B cell (primary cell): ENCODE measurements at regions not wholly inside any gene's neighbourhood (a gene's known extent, or its start where the extent isn't known, plus 50 kb on each side); places are given as distances from the start of the nearest gene placed in this dataset.

Experiments used
- ATAC-seq: fragments of 200-7000 bp; cut with Tn5 transposase; one replicate; pipeline ENCODE4 v1.10.0; 2021; ENCODE audit warnings: low read depth, mild to moderate bottlenecking, moderate number of reproducible peaks, moderate library complexity
- CTCF ChIA-PET: fragments of 350-600 bp; sonication (Branson Sonifier 250); formaldehyde crosslinking; loops from one replicate; lab custom pipeline; 2021; ENCODE audit warnings: antibody characterized with exemption, inconsistent platforms; lab: Charles Lee
- POLR2A ChIA-PET: fragments of 350-600 bp; sonication (Branson Sonifier 250); formaldehyde crosslinking; loops from one replicate; lab custom pipeline; 2021; ENCODE audit warnings: antibody characterized with exemption; lab: Charles Lee
- DNase-seq: peaks from one replicate; pipeline ENCODE4 v3.0.0; 2013
- H2AFZ ChIP-seq: 2 replicates; pipeline ENCODE4 v1.6.1; 2012; ENCODE audit warnings: mild to moderate bottlenecking, low read depth, low read length; ENCODE audit not compliant: insufficient read depth, poor library complexity, severe bottlenecking
- H3K27ac ChIP-seq, 2 donors: 1 replicate in 1 of 2; 2 replicates in 1 of 2; pipeline ENCODE4 v1.5.1; 2012 to 2013; ENCODE audit warnings: low read length in 2 of 2, mild to moderate bottlenecking in 2 of 2, moderate library complexity in 1 of 2
- H3K27me3 ChIP-seq, 4 experiments: fragments of 200-600 bp in 1 of 4; sonication (generic) in 1 of 4; replicated peaks in 1 of 4; 1 replicate in 2 of 4; 2 replicates in 2 of 4; pipeline versions ENCODE4 v1.6.1 to v1.7.0; 2013 to 2016; ENCODE audit warnings: low read length in 3 of 4, mild to moderate bottlenecking in 2 of 4, mixed read lengths in 1 of 4, moderate library complexity in 1 of 4; ENCODE audit not compliant: insufficient read depth in 4 of 4, control insufficient read depth in 3 of 4; ENCODE audit errors: control extremely low read depth in 1 of 4
- H3K36me3 ChIP-seq, 2 experiments: replicated peaks in 1 of 2; 1 replicate in 1 of 2; 2 replicates in 1 of 2; pipeline versions ENCODE4 v1.6.1 to v1.7.1; 2013; ENCODE audit warnings: low read length in 1 of 2; ENCODE audit not compliant: insufficient read depth in 2 of 2, control insufficient read depth in 1 of 2; ENCODE audit errors: control extremely low read depth in 1 of 2, extremely low read depth in 1 of 2
- H3K4me1 ChIP-seq, 2 donors: fragments of 200-600 bp in 1 of 2; sonication (generic) in 1 of 2; 1 replicate in 1 of 2; 2 replicates in 1 of 2; pipeline versions ENCODE4 v1.5.1 to v1.6.1; 2013 to 2017; ENCODE audit warnings: low read length in 2 of 2; ENCODE audit not compliant: control insufficient read depth in 2 of 2, insufficient read depth in 2 of 2
- H3K4me2 ChIP-seq: replicated peaks from 2 replicates; pipeline ENCODE3; 2012; ENCODE audit warnings: mild to moderate bottlenecking, low read depth, low read length; ENCODE audit not compliant: poor library complexity, severe bottlenecking
- H3K4me3 ChIP-seq, 5 experiments: fragments of 200-600 bp in 1 of 5; sonication (generic) in 1 of 5; 1 replicate in 3 of 5; 2 replicates in 2 of 5; pipeline versions ENCODE4 v1.5.1 to v1.7.0; 2011 to 2016; ENCODE audit warnings: low read length in 4 of 5, mild to moderate bottlenecking in 4 of 5, low read depth in 2 of 5, control low read depth in 1 of 5, moderate library complexity in 1 of 5; ENCODE audit not compliant: insufficient read depth in 1 of 5; ENCODE audit errors: control extremely low read depth in 1 of 5, extremely low read depth in 1 of 5
- H3K79me2 ChIP-seq: fragments of 200-600 bp; sonication (generic); one replicate; pipeline ENCODE4 v1.6.0; 2016; ENCODE audit warnings: low read length; ENCODE audit not compliant: control insufficient read depth, insufficient read depth
- H3K9ac ChIP-seq: fragments of 200-600 bp; sonication (generic); 2 replicates; pipeline ENCODE4 v1.6.1; 2017; ENCODE audit warnings: mild to moderate bottlenecking, low read length, moderate library complexity
- H3K9me3 ChIP-seq, 3 donors: one replicate each; pipeline versions ENCODE4 v1.6.1 to v1.7.1; 2013; ENCODE audit warnings: low read length in 2 of 3; ENCODE audit not compliant: control insufficient read depth in 2 of 3, insufficient read depth in 1 of 3; ENCODE audit errors: control extremely low read depth in 1 of 3
- H4K20me1 ChIP-seq: 2 replicates; pipeline ENCODE4 v1.6.0; 2012; ENCODE audit warnings: mild to moderate bottlenecking, low read length; ENCODE audit not compliant: insufficient read depth, control insufficient read depth, poor library complexity, severe bottlenecking
- H3K27ac Mint-ChIP-seq: one replicate; pipeline ENCODE4 v1.8.0; 2021; ENCODE audit warnings: mixed read lengths
- H3K27me3 Mint-ChIP-seq: one replicate; pipeline ENCODE4 v1.8.0; 2021; ENCODE audit warnings: mixed read lengths
- H3K4me1 Mint-ChIP-seq: one replicate; pipeline ENCODE4 v1.8.0; 2021; ENCODE audit warnings: mixed read lengths
- H3K4me3 Mint-ChIP-seq: one replicate; pipeline ENCODE4 v1.8.0; 2021; ENCODE audit warnings: mixed read lengths
- H3K9me3 Mint-ChIP-seq: one replicate; pipeline ENCODE4 v1.8.0; 2022; ENCODE audit warnings: mixed read lengths; ENCODE audit not compliant: insufficient read depth
- EZH2 ChIP-seq: IDR thresholded peaks from 2 replicates; pipeline ENCODE4 v1.6.1; 2012; ENCODE audit warnings: borderline replicate concordance, low read depth, mild to moderate bottlenecking, moderate library complexity, low read length; ENCODE audit not compliant: insufficient read depth, poor library complexity, severe bottlenecking
- WGBS: methylation state at CpG from one replicate; pipeline ENCODE4 v1.1.5; 2013; ENCODE audit warnings: missing lambda C conversion rate; ENCODE audit not compliant: insufficient coverage; 5-methylcytosine and 5-hydroxymethylcytosine counted together
- intact Hi-C: fragments of 100-400 bp; cut with micrococcal nuclease; formaldehyde crosslinking; loops from one replicate; pipeline ENCODE4 v1.10.0; 2022
- TF ChIP-seq, protein P1 (sequence below): fragments of 200-600 bp; IDR thresholded peaks from one replicate; pipeline ENCODE4 v1.8.0; 2022; ENCODE audit warnings: antibody characterized with exemption, mild to moderate bottlenecking

DNA sequence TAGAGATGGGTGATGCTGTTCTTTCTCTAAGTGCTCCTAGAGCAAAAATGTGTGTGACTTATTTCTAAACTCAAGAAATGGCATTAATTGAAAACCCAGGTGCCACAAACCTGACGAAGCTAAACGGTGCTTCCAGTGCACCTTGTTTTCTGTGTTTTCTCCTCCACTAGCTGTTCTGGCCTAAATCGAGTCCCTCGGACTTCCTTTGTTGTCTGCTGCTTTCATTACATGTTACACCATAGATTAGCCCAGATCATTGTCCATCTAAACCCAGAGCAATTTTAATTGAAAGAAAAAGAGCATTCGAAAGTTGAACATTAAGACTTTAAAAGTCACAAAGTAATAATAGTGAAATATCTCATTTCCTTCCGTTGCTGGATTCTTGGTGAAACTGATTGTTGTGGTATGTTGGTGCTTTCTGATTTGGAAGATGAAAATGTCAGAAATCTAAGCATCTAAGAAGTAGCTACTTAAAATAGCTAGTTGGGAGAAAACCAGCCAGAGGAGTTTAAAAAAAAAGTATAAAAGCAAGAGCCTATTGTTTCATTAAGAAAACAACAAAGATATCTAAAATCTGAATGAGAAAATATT, 219.6 kb upstream of the G2E3 start:
- POLR2A ChIA-PET, result no interaction called here
- Mint-ChIP-seq H3K4me1 (no peaks in the 10 kb centered on the region), H3K4me3 (no peak overlapping the region), H3K27me3 (peaks cover under 1% of the 10 kb centered on the region), H3K27ac (no peak overlapping the region), H3K9me3 (no peaks in the 10 kb centered on the region)
- Histone ChIP-seq H4K20me1 (no peaks in the 10 kb centered on the region), H3K9ac (no peak overlapping the region), H3K4me2 (no peak overlapping the region), H3K4me3 (no peak overlapping the region), H3K79me2 (no peaks in the 10 kb centered on the region), H3K27me3 (no peaks in the 10 kb centered on the region), H3K27ac (no peak overlapping the region), H3K36me3 (no peaks in the 10 kb centered on the region), H3K4me1 (no peaks in the 10 kb centered on the region), H2AFZ (no peak overlapping the region), H3K9me3 (no peaks in the 10 kb centered on the region)
- DNase-seq, result no peak
- no peak for TF ChIP-seq EZH2
- TF ChIP-seq, protein P1, sequence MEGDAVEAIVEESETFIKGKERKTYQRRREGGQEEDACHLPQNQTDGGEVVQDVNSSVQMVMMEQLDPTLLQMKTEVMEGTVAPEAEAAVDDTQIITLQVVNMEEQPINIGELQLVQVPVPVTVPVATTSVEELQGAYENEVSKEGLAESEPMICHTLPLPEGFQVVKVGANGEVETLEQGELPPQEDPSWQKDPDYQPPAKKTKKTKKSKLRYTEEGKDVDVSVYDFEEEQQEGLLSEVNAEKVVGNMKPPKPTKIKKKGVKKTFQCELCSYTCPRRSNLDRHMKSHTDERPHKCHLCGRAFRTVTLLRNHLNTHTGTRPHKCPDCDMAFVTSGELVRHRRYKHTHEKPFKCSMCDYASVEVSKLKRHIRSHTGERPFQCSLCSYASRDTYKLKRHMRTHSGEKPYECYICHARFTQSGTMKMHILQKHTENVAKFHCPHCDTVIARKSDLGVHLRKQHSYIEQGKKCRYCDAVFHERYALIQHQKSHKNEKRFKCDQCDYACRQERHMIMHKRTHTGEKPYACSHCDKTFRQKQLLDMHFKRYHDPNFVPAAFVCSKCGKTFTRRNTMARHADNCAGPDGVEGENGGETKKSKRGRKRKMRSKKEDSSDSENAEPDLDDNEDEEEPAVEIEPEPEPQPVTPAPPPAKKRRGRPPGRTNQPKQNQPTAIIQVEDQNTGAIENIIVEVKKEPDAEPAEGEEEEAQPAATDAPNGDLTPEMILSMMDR, result no peak
- 90% methylated on average over 3 of the region's 6 CpGs for WGBS
- CTCF ChIA-PET, result no interaction called here
- intact Hi-C loops, result loop anchor here (10.0 kb wide), 1 partner anchor 1585 kb away; no protein-coding TSS in a partner anchor
- no peak for ATAC-seq

DNA sequence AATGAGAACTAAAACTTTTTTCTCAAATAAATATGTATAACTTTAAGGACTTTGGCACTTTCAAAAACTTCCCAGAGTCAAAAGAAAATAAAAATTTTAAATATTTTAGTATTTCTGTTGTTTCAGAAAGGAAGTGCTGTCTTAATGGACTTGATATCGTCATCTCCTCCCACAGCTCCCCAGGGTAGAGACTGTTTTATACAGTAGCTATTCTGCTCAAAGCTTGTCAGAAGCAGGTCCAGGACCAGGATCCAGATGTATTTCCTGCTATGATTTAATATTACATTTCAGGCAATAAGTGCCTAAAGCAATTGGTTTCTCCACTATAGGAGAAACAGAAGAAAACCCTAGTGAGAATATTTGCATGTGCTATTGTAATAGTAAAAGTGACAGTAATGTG, 218.5 kb upstream of the G2E3 start:
- Histone ChIP-seq H3K9me3 (no peaks in the 10 kb centered on the region), H3K4me1 (no peaks in the 10 kb centered on the region), H3K27me3 (no peaks in the 10 kb centered on the region), H3K4me2 (no peak overlapping the region), H3K9ac (no peak overlapping the region), H2AFZ (no peak overlapping the region), H4K20me1 (no peaks in the 10 kb centered on the region), H3K79me2 (no peaks in the 10 kb centered on the region), H3K4me3 (no peak overlapping the region), H3K36me3 (no peaks in the 10 kb centered on the region), H3K27ac (no peak overlapping the region)
- TF ChIP-seq, protein P1, result no peak
- no peak for TF ChIP-seq EZH2
- no CpG with 5 or more reads among the region's 1 CpG for WGBS
- H3K27me3 Mint-ChIP-seq, result peaks cover 9% of the 10 kb centered on the region
- no peaks in the 10 kb centered on the region for H3K9me3 Mint-ChIP-seq
- no peak overlapping the region for H3K27ac Mint-ChIP-seq
- no peak overlapping the region for H3K4me3 Mint-ChIP-seq
- ChIA-PET CTCF (no interaction called here), POLR2A (no interaction called here)
- no peaks in the 10 kb centered on the region for H3K4me1 Mint-ChIP-seq
- intact Hi-C loops, result no loop called here
- ATAC-seq (no peak), DNase-seq (no peak)
